T-helper 1 cell treated with Interleukin-12 subunit alpha and Interleukin-12 subunit beta and Interleukin-4 antibody, amounts not matched to agents 30 ng/mL and 1 ng/mL, for 36 hours (primary cell): ENCODE measurements at regions not wholly inside any gene's neighbourhood (a gene's known extent, or its start where the extent isn't known, plus 50 kb on each side); places are given as distances from the start of the nearest gene placed in this dataset.
"Not testable (repeated sequence)": the region's sequence is repeated elsewhere in the genome, so short reads cannot be mapped to it uniquely, and the experiment has no call there.

Experiments
- intact Hi-C: fragments of 100-400 bp; cut with micrococcal nuclease; formaldehyde crosslinking; loops from one replicate; pipeline ENCODE4 v1.15.1; 2024

DNA sequence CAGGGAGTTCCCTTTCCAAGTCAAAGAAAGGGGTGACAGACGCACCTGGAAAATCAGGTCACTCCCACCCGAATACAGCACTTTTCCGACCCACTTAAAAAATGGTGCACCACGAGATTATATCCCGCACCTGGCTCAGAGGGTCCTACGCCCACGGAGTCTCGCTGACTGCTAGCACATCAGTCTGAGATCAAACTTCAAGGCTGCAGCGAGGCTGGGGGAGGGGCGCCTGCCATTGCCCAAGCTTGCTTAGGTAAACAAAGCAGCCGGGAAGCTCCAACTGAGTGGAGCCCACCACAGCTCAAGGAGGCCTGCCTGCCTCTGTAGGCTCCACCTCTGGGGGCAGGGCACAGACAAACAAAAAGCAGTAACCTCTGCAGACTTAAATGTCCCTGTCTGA lies 277.8 kb upstream of the ARHGAP42 start:
- intact Hi-C loops = not testable (repeated sequence)

DNA sequence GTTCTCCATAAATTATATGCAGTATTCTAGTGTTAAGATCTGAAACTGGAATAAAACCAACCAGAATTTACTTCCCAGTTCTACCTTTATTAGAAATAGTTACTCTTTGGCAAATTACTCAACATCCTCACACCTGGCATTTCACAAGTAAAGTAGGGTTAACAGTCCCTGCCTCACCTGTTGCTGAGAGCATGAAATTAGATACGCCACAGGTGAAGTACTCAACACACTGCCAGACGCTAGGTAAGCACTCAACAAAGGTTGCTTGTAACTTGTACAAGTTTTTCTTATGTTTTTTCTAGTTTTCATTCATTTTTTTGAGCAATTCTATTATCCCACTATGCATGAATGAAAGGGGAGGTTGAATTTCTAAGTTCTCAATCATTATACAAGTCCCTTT lies 267.6 kb upstream of the ARHGAP42 start:
- intact Hi-C loops = no loop called here

DNA sequence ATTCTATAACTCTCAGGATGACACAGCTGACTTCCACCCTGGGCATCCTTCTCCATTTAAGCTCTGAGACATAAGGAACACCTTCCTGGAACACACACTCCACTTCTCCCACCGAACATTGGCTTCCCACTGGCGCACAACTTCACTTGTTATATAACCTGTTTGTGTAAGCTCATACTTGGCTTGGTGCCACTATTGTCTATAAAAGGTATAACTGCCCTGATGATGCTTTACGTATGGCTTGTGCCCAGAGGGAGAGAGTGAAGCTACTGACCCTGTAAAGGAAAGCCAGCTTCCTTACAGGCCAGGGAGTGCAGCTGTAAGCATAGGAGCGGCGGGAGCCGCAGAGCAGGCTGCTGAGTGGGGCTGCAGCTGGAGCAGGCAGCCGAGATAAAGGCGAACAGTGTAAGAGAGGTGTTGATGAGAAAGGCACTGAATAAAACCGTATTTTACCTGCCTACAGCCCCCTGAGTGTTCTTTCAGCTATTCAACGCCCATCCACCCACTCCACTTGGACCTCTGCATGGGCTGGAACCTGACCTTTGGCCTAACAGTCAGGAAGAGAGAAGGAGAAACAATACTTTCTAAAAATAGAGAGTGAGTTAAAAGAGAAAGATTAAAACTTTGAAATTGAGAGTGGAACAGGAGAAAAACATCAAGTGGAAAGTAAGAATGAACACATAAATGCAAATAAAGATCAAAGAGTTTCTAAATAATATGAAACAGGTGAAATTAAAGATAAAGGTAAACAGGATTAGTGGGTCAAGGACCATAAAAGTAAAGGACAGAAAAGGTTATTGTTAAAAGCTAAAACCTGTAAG lies 252.1 kb upstream of the ARHGAP42 start:
- intact Hi-C loops = no loop called here

DNA sequence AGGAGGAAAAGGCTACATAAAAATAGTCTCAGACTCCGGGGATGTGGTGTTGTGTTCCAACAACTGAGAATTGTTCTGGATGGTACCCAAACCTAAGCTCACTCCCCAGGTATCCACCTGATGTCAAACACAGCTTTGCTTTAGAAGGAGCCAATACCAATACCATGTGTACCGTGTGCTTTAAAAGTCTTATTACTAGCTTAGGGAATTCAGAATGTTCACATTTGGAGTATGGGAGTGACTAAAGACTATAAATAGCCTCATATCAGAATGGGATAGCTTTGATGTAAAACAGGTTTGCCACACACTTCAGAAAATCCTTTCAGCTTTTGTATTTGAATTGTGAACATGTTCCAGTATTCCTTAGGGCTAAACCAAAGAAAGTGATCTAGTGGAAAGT lies 248.7 kb upstream of the ARHGAP42 start:
- intact Hi-C loops = no loop called here

DNA sequence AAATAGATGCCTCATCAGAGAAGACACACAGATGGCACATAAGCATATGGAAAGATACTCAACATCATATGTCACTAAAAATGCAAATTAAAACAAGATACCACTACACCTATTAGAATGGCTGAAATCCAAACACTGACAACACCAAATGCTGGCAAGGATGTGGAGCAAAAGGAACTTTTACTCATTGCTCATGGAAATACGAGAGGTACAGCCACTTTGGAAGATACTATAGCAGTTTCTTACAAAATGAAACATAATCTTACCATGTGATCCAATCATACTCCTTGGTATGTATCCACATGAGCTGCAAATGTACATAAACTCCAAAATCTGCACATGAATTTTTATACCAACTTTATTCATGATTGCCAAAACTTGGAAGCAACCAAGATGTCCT lies 246.0 kb upstream of the ARHGAP42 start:
- intact Hi-C loops = no loop called here

DNA sequence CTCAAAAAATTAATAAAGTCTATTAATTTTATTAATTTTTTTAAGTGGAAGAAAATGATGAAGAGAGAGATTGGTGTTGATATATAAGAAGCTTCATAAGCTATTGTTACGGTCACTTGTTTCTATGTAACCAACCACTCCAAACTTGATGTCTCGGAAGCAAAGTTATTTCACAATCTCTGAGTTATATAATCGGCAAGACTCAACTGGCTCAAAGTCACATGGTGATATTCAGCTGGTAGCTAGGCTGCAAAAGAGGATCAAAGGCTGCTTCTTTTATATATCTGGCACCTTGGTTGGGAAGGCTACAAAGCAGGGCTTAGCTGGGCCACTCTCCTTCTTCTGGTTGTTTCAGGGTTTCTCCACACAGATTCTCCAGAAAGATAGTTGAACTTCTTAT lies 245.1 kb upstream of the ARHGAP42 start:
- intact Hi-C loops = no loop called here

DNA sequence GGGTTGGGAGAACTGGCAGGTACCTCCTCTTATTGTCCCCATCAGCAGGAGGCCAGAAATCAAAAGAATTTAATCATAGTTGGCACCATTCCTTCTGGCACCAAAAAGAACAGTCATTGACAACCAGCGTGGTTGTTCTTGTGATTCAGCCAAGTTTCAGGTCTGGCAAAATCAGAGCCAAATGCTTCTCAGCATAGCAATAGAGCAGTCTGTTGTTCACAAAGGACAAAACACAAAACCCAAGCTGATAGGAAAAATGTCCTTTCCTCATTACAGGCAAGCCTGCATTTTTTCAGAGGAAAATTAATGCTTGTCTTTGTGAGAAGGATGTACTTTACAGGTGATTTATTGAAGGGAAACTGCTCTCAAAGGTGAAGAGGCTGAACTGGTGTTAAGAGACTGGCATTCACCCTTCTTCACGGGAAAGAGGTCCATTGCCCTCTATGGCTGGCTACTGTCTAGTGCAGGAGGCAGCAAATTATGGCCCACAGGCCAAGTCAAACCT lies 241.8 kb upstream of the ARHGAP42 start:
- intact Hi-C loops = no loop called here

DNA sequence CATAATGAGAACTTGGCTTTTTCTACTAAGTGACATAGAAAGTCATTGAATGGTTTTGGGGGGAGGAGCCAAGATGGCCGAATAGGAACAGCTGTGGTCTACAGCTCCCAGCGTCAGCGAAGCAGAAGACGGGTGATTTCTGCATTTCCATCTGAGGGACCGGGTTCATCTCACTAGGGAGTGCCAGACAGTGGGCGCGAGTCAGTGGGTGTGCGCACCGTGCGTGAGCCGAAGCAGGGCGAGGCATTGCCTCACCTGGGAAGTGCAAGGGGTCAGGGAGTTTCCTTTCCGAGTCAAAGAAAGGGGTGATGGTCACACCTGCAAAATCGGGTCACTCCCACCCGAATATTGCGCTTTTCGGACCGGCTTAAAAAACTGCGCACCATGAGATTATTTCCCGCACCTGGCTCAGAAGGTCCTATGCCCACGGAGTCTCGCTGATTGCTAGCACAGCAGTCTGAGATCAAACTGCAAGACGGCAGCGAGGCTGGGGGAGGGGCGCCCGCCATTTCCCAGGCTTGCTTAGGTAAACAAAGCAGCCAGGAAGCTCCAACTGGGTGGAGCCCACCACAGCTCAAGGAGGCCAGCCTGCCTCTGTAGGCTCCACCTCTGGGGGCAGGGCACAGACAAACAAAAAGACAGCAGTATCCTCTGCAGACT lies 235.2 kb upstream of the ARHGAP42 start:
- intact Hi-C loops = not testable (repeated sequence)

DNA sequence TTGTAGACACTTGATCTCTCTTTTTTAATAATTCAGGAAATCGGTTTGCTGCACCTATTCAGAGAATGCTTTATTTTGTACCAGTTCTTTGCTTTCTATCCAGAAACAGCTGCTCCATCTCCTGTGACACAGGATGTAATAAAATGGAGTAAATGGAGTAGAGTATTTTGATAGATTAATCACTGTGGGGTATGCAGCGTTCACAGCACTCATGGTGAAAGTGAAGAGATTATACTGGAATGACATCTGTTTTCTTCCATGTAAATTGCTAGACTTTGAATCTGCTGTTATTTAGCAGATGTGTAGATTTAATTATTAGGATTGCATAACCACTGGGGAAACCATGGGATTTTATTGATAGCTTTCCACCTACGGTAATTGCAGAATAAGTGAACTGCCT lies 227.3 kb upstream of the ARHGAP42 start:
- intact Hi-C loops = no loop called here

DNA sequence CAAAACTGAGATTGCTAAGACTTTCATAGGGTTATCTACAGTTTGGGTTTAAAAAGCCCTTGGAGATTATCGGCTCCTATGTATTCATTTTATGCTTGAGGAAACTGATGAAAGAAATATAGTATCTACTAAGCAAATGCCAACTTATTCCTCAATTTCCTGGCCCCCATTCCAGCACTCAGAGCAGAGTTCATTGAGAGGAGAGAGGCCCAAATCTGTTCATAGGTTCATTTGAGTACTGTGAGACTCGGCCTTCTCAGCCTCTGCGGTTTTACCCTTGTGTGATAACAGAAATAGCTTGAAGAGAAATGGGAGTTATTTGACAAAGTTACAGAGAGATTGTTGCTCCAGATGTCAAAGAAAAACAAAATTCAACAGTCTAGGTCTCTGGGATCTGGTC lies 226.7 kb upstream of the ARHGAP42 start:
- intact Hi-C loops = no loop called here

DNA sequence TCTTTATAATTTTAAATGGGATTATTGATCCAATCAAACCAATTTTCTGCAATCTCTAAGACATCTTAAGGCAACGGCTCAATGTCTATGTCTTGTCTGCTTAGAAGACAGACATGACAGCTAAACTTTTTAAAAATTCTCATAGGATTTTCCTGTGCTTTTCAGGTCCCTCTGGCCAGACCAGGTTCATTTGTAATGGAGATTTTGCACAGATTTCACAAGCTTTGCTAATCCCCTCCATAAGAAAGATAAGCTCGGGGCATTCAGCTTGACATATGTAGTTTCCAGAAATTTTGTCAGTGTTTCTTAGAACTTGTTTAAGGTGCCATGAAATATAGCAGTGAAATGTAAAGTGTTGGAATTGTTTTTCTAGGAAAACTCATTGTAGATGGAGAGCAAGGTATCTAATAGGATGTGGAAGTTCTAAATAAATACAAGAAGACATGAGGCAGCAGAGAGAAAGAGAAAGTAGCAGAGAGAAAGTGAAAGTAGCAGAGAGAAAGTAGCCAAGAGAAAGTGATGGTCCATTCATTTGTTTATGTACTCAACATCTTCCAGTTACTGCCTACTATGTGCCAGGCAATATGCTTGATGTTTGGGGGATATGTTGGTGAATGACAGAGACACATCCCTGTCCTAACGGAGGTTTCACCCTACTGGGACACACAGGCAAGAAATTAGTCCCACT lies 219.1 kb upstream of the ARHGAP42 start:
- intact Hi-C loops = no loop called here

DNA sequence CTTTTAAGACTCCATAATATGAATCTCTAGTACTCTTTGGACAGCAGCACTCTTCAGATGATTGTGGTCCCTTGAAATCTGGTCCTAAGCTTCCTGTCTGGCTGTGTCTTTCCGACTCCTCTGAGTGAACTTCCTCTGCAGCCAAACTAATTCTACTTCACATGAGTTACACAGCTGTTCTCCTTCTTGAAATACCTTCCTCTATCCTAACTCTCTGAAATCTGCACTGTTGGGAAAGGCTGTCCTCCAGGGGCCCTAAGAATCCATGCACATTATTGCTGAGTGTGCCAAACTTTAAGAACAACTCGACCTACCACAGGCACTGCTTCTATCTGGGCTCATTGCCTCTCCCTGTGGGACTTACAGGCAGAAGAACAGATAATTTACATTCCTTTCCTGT lies 217.3 kb upstream of the ARHGAP42 start:
- intact Hi-C loops = no loop called here

DNA sequence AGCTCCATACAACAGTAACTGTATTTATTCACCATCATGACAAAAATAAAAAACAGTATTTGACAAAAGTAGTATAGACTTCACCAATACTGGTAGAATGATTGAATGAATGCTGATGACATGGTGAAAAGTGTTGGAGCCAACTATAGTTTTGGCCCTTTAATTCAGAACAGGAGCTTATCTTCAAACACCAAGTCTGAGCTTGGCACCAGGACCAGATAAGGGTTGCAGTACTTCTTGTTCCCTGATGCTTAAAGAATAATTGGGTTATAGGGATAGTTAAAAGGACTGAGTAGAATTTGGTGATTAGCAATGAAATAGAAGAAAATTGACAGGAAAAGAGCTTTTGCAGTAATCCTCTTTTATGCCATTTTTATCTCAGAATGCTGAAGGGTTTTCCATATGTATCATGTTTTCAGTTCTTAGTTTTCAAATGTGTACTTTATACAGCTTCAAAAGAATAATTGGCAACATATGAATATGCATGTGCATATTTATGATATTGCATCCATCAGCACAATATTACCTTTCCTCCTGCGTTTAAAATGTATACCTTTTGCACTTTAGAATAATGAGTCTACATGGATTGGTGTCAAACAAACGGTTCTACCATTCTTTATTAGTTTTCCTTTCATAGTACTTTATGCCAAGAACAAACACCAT lies 214.2 kb upstream of the ARHGAP42 start:
- intact Hi-C loops = no loop called here

DNA sequence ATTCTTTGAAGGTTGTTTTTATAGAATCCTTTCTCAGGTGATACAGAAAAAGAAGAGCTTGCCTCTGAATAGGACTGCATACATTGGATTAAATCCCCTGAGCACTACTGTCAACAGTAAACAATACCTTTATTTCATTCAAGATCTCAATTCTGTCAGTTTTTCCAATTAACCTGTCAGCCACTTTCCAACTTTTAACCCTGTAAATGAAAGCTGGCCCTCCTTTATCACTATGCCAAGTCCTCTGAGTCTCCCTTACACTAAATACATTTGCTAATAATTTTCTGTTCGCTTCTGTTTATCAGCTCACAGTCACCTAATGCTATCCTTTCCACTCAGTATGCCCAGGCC lies 213.7 kb upstream of the ARHGAP42 start:
- intact Hi-C loops = no loop called here

DNA sequence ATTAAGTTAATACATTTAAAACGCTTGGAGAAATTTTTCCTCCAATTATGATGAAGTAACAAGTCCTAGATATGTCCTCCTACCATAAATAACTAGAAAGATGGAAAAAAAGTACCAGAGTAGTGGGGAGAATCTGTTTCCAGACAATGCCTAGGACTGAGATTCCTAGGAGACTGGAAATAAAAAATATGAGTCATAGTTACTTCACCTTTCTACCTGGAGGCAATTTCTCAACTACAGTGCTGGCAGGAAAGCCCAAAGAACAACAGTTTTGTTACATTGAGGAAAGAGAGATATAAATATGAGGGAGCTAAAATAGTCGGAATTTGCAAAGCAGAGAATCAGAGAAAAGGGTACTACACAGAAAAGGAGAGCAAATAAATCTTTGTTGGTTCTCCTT lies 202.1 kb upstream of the ARHGAP42 start:
- intact Hi-C loops = no loop called here

DNA sequence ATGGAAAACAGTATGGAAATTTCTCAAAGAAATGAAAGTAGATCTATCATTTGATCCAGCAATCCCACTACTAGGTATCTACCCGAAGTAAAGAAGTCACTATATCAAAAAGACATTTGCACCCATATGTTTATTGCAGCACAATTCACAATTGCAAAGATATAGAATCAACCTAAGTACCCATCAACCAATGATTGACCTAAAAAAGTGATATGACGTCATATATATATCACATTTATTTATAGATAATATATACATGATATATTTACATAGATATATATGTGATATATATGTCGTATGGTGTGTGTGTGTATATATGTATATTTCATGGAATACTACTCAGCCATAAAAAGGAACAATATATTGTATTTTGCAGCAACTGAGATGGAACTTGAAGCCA lies 188.3 kb upstream of the ARHGAP42 start:
- intact Hi-C loops = no loop called here

DNA sequence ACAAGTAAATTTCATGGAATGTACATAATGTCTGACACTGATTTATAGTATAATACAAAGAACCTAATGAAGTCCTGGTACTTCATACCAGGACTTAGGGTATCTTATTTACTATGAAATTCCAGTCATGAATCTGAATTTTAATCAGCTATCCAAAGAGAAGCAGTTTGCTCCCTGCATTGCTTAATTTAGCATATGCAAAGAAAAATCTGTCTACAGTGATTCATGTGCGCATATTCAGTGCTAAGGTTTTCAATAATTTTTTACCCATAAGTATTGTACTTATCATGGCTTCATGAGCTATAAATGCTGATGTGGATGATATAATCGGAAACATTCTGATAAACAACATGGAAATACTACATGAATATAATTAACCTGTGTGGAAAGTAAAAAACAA lies 185.6 kb upstream of the ARHGAP42 start:
- intact Hi-C loops = no loop called here

DNA sequence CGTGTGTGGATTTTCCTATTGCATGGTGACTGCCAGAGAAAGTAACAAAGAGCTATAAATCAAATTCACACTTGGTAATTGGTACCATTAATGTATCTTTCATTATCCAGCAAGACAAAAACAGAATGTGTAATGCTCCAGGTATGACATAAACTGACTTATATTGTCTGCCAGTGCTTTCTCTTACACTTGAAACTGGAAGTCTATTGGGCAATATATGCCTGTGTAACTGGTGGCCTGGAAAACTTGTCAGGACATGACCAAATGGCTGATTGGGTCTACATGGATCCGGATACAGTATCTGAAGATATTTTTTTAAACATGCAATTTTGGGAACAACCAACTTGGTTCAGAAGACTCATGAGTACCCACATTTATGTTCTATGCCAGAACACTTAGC lies 174.6 kb upstream of the ARHGAP42 start:
- intact Hi-C loops = no loop called here

DNA sequence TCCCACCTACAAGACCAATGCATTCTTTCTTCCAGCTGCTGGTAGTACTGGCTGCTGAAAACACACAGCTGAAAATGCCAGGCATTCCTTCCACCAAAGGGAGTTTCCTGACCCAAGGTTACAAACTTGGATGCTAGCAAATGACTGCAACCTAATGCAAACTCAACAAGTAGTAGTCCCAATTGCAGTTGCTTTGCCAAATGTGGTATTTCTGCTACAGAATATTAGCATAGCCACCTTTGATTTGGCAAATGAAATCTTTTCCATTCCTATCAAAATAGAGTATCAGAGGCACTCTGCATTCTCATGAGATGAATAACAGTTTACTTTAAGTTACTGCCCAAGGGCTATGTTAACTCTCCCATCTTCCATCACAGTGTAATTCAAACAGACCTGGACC lies 172.0 kb upstream of the ARHGAP42 start:
- intact Hi-C loops = no loop called here

DNA sequence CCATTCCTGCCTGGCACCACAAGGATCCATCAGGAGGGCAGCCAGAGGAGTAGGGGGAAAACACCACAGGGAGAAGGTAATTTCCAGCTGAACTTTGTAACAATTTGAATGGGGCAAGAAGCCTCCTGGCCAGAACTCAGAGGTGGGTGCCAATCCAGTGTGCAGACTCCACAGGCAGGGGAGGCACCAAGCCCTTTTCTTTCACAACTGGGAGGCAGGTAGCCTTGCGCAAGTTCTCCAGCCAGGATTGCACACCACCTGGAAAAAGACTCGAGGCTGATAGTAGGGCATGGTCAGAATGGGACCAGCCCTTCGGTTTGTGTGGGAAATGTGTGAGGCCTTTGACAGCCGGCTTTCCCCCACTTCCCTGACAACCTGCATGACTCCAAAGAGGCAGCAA lies 161.9 kb upstream of the ARHGAP42 start:
- intact Hi-C loops = no loop called here

DNA sequence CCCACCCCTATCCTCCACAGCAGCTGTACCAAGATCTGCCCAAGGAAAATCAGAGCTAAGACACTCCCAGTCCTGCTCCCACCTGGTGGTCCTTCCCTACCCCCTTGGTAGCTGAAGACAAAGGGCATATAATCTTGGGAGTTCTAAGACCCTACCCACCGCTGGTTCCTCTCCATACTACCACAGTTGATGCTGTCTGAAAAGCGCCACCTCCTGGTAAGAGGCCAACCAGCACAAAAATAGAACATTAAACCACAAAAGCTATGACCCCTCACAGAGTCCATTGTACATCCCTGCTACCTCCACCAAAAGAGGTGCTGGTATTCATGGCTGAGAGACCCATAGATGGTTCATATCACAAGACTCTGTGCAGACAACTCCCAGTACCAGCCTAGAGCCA lies 161.5 kb upstream of the ARHGAP42 start:
- intact Hi-C loops = no loop called here

DNA sequence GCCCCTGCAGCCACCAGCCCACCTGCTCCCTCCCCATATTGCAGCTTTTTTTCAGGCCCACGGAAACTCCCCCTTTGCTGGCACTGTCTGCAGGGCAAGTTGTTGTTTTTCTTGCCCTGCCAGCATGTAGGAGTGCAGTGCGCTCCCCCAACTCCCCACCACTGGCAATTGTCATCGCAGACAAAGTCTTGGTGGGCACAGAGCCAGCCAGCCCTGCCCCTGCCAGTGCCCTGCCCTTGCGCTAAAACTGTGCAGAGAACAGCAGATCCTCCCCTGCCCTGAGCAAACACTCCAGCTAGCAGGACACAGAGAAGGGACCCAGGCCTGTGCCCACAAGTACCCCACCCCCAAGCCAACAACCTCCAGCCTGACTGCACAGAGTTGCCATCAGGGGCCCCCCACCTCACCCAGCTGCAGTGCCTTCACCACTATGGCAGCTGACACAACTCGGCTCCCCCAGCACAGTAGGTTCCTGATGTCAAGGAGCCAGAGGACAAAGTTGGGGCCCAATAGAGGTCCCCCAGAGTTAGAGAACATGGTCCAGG lies 158.1 kb upstream of the ARHGAP42 start:
- intact Hi-C loops = no loop called here
